H4 (cell line): ENCODE measurements at regions not wholly inside any gene's neighbourhood (a gene's known extent, or its start where the extent isn't known, plus 50 kb on each side); places are given as distances from the start of the nearest gene placed in this dataset.
A peak's percentile ranks its signal among the peaks of the same experiment; 100 is the strongest.

Experiments
- DNase-seq: peaks from one replicate; pipeline ENCODE4 v3.0.0-alpha.2; 2015; ENCODE audit warnings: low spot score

DNA sequence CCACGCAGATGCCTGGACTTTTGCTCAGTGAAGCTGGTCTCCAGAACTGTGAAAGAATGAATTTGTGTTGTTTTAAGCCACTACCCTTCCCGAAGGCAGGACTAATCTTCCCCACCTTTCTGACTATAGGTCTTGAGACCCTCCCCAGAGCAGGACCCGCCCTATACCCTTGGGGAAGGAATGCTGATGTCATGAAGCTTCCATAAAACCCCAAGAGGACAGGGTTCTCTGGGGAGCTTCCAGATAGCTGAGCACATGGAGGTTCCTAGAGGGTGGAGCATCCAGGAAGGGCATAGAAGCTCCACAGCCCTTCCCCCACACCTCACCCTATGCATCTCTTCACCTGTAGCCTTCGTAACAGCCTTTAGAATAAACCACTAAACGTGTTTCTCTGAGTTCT is 287.8 kb downstream of the SOX9 start:
- no peak for DNase-seq

DNA sequence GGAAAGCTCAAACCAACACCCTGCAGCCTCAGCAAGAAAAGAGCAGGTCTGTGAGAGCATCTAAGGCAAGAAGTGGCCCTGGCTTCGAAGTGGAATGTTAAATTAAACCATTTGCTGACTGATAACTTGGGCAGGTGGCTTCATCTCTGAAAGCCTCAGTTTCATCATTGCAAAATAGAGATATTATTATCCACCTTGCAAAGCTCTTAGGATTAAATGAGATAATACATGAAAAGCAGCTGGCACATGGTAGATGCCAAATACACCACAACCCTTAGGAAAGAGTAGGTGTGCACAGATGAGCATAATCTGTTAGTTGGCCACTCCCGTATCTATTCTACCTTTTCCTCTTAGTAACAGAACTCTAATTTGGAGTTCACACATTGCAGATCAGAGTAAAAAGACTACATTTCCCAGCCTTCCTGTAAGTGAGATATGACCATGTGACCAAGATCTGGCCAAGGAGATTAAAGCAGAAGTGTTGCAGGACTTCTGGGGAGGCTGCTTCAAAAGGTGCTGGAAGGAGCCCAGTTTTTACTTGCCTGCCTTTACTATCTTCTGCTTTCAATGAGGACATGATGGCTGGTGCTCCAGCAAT is 288.7 kb downstream of the SOX9 start:
- no peak for DNase-seq

DNA sequence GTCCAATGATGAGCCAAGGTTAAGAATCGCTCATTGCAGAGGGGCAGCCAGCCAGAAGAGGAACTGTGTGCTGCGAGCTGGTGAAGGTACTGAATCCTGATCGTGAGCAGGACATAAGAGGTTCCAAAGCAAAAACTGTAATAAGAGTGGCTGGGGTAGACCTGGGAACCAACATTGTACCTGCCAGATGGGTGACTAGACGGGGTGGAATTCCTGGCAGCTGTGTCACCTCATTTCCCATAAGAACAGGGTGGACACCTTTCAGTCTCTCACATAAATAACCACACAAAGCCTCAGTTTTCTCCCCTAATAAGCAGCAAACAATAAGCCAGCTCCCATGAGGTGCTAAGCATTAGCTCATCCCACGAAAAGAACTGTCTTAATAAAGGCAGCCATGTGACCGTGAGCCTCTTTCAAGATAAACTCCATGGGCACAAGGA is 290.3 kb downstream of the SOX9 start:
- no peak for DNase-seq

DNA sequence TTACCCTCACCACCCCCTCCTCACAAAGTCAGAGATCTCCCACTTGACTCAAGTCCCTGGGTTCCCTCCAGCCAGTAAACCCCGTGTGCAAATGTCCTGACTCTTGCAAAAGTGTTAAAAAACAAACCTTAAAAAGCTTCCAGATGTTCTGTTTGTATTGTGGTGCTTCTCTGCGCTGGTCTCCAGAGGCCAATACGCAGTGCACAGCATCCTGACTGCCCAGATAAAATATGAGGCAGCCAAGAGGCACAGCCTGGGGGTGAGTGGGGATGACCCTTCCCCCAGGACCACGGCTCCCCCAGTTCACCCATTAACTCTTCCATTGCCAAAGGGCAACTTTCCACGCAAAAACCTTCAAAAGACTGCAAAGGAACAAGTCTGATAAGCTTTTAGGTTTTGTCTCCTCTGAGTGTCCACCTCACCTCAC is 291.8 kb downstream of the SOX9 start:
- no peak for DNase-seq

DNA sequence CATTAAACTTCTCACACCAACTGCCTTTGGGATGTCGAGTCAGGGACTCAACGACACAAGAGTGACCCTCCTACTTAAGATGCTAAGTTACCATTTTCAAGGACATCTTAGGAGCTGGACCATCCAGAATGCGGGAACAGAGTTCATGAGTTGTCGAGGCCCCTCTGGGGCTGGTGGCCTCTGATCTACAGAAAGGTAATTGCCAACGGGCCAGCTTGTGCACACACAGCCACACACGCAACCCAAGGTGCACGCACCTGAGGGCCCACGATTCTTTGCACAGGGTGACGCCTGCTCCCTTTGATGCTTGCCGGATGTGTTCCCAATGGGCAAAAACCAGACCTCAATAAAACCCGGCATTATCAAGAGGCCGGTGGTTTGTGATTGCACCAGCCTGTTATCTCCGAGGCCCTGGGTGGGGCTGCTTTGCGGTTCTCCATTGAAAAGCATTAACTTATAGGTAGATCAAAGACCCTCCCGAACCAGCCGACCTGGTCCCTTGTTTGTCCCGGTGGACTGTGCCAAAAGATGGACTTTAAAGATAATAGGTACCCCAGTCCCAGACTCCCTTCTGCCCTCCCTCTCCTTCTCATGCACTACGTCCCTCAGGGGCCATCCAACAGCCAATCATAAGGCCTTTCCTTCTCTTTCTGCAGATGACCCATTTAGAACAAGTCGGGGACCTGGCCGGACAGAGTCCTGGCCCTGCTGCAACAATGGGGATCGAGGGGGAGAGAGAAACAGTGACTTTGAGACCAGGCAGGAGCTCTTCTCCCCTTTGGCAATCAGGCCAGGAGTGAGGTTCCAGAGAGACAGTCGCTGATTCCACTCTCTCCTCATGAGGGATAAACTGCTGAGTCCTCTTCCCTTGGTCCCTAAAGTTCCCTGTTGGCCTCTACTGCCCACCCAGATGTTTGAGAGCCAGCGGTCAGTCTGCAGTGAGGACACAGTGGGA is 292.5 kb downstream of the SOX9 start:
- DNase-seq, result no peak

DNA sequence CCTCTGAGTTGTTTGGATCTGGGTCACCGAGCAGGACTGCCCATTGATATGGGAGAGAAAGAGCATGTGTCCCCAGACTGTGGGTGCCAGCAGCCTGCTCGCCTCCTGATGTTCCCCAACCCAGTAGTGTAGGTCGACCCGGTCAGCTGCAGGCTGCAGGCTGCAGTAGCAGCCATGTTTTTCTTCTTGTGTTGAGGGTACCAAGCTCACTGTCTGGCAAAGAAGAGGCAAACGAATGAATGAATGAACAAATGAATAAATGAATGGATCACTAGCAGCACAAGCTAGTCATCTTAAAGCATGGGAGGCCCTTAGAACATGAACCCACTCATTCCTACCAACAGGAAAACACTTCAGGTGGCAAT is 293.2 kb downstream of the SOX9 start:
- no peak for DNase-seq

DNA sequence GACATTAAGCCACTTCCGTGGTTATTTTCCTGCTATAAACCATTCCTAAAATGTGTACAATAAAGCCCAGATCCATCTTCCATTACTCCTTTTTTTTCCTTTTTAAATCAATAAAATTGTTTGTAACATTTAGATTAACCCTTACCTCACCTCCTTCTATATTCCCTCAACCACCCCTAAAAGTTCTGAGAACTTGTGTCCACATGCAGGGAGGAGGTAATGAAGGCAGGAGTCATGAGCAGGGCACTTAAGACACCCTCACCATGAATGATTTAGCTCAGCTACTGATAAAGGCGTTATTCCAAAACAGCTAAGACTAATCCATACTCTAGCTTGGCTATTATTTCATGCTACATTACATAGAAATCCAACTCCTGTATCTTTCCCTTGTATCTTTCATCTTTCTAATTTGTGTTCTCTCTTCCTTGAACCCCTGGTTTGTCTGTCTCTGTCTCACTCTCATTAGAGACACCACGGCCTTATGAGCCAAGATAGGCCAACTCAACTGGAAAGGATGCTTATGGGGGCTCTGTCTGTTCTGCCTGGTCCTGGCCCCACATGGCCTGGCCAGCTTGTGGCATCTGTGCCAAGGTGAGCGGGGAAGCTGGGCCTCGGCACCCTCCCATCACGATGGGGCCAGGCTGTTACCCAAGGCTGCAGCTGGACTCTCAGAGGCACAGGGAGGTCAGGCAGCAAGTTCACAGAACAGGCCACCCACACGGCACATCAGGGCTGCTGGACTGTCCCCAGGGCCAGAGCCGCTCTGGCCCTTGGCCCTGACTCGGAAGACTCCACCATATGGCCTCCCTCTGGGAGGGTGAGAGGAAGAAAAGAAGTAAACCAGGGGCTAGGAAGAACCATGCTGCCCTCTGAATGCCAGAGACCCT is 294.4 kb downstream of the SOX9 start:
- DNase-seq, result no peak

DNA sequence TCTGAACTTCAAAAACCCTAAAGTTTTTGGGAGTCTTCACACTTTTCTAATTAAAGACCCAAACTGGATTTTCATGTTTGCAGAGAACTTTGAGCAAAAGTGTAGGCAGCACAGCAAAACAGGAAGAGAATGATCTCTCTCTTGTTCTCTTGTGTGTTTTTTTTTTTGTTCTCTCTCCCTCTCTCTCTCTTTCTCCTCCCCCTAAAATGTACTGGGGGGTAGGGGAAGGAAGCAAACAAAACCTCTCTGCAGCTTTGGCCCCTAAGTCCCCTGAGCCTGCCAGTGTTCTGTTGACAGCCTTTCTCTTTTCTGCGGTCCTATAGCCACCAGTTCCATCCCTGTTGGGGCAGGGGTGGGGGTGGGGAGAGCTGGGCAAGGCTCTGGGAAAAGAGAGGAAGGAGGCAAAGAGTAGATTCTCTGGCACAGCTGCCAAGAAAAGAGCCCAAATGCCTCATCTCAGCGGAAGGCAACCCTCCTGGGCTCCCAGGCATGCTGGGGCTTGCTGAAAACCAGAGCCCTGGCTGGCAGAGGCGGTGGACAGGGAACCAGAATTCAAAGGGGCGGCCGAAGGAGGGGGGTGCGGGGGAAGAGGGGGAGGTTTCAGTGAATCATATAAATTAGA is 295.3 kb downstream of the SOX9 start:
- no peak for DNase-seq

DNA sequence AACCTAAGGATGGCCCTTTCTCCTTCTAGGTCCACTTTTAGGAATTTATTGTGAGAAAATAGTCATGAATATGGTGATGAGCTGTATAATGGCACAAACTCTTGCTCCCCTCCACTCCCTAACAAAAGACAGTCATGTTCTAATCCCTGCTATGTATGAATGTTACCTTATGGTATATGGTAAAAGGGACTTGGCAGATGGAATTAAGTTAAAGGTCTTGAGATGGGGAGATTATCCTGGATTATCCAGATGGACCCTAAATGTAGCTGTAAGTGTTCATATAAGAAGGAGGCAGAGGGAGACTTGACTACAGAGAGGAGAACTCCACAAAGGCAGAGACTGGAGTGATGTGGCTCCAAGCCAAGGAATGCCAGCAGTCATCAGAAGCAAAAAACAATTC is 296.1 kb downstream of the SOX9 start:
- DNase-seq, result no peak

DNA sequence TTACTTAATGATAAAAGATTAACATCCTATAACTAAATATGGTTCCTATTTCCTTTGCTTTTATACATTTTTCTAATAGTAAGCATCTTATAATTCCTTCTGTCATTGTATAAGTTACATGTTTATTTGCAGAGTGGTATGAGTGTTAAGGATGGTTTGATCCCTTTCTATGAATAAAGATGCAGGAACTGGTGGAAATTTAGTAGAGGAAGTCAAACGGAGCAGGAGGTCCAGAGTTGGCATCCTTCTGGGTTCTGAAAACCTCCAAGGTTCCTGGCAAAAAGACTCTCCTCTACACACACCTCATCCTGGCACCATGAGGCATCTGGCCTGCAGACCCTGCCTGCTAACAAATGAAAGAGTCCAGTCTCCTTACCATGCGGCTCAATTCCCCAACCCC is 296.8 kb downstream of the SOX9 start:
- no peak for DNase-seq

DNA sequence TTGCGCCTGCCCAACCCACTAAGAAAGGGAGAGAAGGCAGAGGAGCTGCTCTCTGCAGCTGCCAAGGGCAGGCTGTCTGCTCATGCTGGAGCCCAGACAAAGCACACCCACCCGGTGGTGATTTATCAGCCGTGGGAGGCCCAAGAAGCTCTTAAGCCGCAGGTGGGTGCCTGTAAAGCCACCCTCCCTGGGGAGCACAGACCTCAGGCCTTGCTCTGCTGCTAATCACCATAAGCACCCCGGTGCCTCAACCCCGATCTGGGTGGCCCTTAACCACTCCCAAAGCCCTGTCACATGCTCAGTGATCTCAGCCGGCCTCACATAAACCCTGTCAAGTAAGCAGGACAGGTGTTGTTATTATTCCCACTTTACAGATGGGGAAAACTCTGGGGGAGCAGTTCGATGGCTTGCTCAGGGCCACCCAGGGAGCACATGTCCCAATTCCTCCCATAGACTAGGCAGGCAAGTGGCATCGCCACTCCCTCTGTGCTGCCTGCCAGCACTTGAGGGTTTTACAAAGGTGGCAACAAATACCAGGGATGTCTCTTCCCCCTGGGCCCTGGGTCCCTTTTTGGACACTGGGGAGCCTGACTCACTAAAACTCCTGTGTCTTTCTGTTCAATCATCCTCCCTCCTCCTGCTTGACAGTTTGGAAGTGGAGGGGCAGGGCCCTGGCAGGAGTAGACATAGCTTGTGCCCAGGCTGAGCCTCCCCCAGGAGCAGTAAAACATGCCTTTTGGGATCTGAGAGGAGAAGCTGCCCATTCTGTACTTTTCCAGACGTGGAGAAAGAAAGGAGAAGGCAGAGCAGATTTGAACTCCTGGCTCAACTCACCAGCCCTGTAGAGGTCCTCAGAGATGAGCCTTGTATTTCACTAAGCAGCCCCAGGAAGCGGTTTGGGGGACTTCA is 299.3 kb downstream of the SOX9 start:
- DNase-seq, result no peak

DNA sequence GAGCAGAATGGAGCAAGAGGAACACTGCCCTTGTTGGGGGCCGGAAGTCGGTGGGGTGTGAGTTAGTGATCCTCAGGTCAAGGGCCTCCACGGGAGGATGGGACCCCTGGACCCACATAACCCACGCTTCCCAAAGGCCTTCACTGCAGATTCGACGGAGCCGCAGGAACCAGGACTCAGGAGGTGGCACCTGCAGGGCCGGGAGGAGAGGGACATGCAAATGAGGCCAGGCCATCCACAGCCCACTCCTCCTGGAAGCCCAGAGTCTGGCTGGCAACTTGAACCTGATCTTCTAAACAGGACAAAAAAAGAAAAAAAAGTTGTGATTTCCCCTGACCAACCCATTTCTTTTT is 299.9 kb downstream of the SOX9 start:
- no peak for DNase-seq

DNA sequence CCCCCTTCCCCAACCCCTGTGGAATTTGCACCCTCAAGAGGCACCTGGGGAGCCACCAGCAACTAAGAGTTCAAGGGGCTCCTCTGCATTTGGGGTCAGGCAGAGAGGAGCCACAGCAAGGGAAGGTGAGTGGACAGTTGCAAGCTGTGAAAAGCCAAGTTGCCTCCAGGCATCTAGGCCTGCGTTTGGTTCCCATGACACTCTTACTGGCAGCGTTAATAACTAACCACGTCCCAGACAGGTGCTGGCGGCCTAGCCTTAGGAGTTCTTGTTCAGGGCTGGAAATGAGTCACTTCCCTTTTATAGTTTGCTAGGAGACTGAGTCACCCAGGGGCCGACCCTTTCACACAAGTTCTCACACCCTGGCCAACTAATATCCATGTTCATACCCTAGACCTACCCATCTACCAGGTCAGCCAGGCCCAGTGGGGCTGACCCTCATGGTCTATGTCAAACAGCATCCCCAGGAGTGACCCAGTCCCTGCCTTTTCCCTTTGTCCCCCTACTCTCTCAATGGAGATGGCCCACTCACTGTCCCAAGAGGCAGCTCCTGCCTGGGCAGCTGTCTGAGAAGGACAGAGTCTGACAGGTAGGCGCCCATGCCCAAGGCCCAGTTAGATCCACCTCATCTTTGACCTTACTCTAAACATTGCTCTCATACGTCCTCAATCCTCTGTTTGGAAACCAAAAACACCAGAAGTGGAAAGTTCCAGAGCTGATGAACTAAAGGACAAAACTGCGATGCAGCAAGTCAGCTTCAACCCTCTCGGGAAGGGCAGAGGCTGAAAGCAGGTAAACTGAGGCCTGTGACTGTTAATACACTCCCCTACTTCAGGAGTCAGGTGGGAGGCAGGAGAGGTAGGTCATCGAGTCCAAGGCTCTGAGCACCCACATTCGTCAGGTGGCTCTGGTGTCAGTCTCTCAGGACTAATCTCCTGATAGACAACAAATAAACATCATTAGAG is 300.6 kb downstream of the SOX9 start:
- peak; percentile 94 for DNase-seq

DNA sequence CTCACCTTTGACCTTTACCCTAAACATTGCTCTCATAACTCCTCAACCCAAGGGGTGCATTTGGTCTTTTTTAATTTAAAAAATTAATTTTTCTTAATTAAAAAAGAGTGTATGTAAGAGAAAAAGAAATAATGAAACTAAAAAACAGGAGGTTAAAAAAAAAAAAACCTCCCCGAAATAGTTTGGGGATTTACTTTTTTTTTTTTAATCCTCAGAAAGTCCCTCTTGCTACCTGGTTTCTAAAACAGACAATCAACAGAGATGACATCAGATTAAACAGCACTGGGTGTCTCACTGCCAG is 301.3 kb downstream of the SOX9 start:
- no peak for DNase-seq

DNA sequence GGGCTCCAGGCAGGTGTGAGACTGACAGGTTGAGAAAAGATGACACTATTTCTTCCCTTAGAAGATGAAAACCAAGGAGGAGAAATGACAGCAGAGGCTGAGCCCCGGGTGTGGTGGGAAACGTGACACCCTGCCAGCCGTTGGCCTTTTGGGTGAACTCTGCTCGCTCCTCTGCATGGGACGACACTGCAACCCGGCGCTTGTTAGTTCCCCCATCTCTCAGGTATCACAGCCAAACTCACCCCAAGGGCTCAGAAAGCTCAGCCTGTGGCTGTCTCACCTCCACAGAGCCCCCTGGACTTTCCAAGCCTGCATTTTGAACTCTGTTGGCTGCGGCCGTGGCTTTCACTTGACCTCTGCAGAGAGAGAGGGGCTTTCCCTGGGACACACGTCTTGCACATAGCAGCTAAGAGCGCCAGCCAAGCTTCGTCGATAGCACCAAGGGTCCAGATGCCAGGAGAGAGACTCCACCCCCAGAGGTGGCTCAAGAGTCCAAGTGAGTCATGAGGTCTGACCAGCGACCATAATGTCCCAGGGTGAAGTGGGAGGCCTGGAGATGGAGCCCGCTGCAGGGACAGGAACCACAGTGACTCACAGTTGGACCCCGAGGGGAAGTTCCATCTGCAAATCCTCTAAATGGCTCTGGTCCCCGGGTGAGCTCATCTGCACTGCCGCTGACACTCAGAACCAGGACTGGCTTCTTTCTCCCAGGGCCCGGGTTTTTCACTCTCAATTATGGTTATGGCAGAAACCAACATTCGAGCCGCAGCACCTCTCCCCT is 301.9 kb downstream of the SOX9 start:
- peak; percentile 93 for DNase-seq

DNA sequence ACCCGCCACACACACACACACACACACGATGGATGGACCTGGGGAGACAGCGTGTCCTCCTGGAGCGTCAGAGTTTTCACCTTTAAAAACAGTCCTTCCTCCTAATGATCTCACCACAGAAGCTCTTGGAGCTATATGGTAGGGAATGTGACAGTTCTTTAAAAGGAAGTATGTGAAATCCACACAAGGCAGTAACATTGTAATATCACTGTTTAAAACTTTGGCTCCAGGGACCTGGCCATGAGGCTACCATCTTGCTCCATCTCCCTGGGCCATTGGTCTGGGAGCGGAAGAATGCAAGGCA is 302.4 kb downstream of the SOX9 start:
- no peak for DNase-seq

DNA sequence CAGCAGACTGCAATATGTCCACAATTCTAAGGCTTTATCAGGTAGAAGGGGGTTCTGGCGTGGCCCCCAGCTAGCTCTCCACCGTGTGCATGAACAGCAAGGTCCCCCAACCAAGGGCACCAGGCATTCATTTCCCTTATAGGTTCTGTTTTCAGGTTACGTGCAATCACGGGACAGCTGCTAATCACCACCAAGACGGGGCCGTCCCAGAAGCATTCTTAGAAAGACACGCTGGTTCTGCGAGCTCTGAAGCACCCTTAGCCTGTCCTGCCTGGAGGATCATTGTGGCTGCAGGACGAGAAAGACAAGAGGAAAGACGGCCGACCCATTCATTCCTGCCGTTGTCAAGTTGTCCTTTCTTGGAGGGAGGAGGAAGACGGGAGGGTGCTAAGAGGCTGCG is 302.9 kb downstream of the SOX9 start:
- no peak for DNase-seq

DNA sequence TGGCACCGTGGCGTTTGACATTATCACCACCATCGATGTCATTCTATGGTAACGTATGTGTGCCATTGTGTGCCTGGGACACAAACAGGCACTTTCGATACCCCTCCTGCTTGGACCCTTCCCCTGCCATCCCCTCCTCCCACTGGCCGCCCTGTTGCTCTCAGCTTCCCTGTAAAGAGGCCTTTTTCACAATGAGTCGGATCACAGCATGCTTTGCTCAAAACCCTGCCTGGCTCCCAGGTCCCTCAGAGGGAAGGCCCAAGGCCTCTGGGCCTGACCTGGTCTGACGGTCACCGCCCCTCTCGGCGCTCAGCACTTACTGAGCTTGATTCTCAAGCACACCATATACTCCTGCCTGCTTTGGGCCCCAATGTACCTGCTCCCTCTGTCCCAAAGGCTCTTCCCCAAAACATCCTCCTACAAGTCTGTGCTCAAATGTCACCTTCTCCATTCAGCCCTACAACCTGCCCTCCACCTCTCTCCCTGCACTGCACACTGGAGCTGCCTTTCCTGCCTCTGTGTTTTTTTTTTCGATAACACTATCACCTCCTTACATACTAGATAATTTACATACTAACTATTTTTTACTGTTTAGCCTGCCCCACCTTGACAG is 303.8 kb downstream of the SOX9 start:
- DNase-seq, result no peak
